ENCODE measurements at regions not wholly inside any gene's neighbourhood (a gene's known extent, or its start where the extent isn't known, plus 50 kb on each side); places are given as distances from the start of the nearest gene placed in this dataset.

GRCh38 chr2:238747114-238747513 lies 100.8 kb upstream of the TWIST2 start:
- H3K9me3 ChIP-seq (ENCODE audit: insufficient read depth, low read length), result peaks cover 4% of the 10 kb centered on the region; the same call in 1 of the 2 replicates
- no peak for TF ChIP-seq SUZ12 (IDR thresholded peaks at IDR 0.05; ENCODE audit: extremely low read depth, insufficient read depth, insufficient read length)
- H3K9ac ChIP-seq (ENCODE audit: insufficient read length, low read depth), result no peak overlapping the region
- no peaks in the 10 kb centered on the region for H3K27me3 ChIP-seq (ENCODE audit: insufficient read depth, insufficient read length)
- no peak for DNase-seq (ENCODE audit: low read depth, low spot score)
- H3K4me1 ChIP-seq (ENCODE audit: insufficient read depth, insufficient read length), result no peaks in the 10 kb centered on the region
- H3K4me3 ChIP-seq (ENCODE audit: insufficient read length, low read depth), result no peak overlapping the region
- H3K36me3 ChIP-seq (ENCODE audit: insufficient read depth, insufficient read length, low read length), result no peaks in the 10 kb centered on the region

- no peak for DNase-seq (ENCODE audit: low read depth, low spot score)
- Histone ChIP-seq H3K27me3 (ENCODE audit: insufficient read depth, insufficient read length) (no peaks in the 10 kb centered on the region), H3K4me3 (ENCODE audit: insufficient read length, low read depth) (no peak overlapping the region), H3K4me1 (ENCODE audit: insufficient read depth, insufficient read length) (no peaks in the 10 kb centered on the region), H3K36me3 (ENCODE audit: insufficient read depth, insufficient read length, low read length) (no peaks in the 10 kb centered on the region), H3K9me3 (ENCODE audit: insufficient read depth, low read length) (peaks cover 4% of the 10 kb centered on the region; the same call in 1 of the 2 replicates), H3K9ac (ENCODE audit: insufficient read length, low read depth) (no peak overlapping the region)
- TF ChIP-seq YY1 (IDR thresholded peaks at IDR 0.05; ENCODE audit: insufficient read depth, insufficient read length), result no peak
- TF ChIP-seq ZNF274 (IDR thresholded peaks at IDR 0.05; ENCODE audit: low read depth, low read length), result no peak
- TF ChIP-seq SUZ12 (IDR thresholded peaks at IDR 0.05; ENCODE audit: extremely low read depth, insufficient read depth, insufficient read length), result no peak
Measured at GRCh38 chr2:238747557-238747956, 100.3 kb upstream of the TWIST2 start.

GRCh38 chr2:238750212-238750904 lies 97.5 kb upstream of the TWIST2 start:
- 0 out of 2 replicates have a peak, but pooled peaks cover 4% of the 10 kb centered on the region for H3K9me3 ChIP-seq (ENCODE audit: insufficient read depth, low read length)
- H3K4me1 ChIP-seq (ENCODE audit: insufficient read depth, insufficient read length), result no peaks in the 10 kb centered on the region
- no peaks in the 10 kb centered on the region for H3K27me3 ChIP-seq (ENCODE audit: insufficient read depth, insufficient read length)
- no peak overlapping the region for H3K9ac ChIP-seq (ENCODE audit: insufficient read length, low read depth)
- TF ChIP-seq ZNF274 (IDR thresholded peaks at IDR 0.05; ENCODE audit: low read depth, low read length) (no peak), YY1 (IDR thresholded peaks at IDR 0.05; ENCODE audit: insufficient read depth, insufficient read length) (no peak), SUZ12 (IDR thresholded peaks at IDR 0.05; ENCODE audit: extremely low read depth, insufficient read depth, insufficient read length) (no peak)
- H3K4me3 ChIP-seq (ENCODE audit: insufficient read length, low read depth), result no peak overlapping the region
- DNase-seq (ENCODE audit: low read depth, low spot score), result no peak
- no peaks in the 10 kb centered on the region for H3K36me3 ChIP-seq (ENCODE audit: insufficient read depth, insufficient read length, low read length)

- Histone ChIP-seq H3K9ac (ENCODE audit: insufficient read length, low read depth) (no peak overlapping the region), H3K9me3 (ENCODE audit: insufficient read depth, low read length) (0 out of 2 replicates have a peak, but pooled peaks cover 4% of the 10 kb centered on the region), H3K36me3 (ENCODE audit: insufficient read depth, insufficient read length, low read length) (no peaks in the 10 kb centered on the region), H3K4me3 (ENCODE audit: insufficient read length, low read depth) (no peak overlapping the region), H3K27me3 (ENCODE audit: insufficient read depth, insufficient read length) (no peaks in the 10 kb centered on the region), H3K4me1 (ENCODE audit: insufficient read depth, insufficient read length) (no peaks in the 10 kb centered on the region)
- no peak for DNase-seq (ENCODE audit: low read depth, low spot score)
- TF ChIP-seq SUZ12 (IDR thresholded peaks at IDR 0.05; ENCODE audit: extremely low read depth, insufficient read depth, insufficient read length) (no peak), ZNF274 (IDR thresholded peaks at IDR 0.05; ENCODE audit: low read depth, low read length) (no peak), YY1 (IDR thresholded peaks at IDR 0.05; ENCODE audit: insufficient read depth, insufficient read length) (no peak)
Measured at GRCh38 chr2:238754259-238754658, 93.6 kb upstream of the TWIST2 start.

- TF ChIP-seq ZNF274 (IDR thresholded peaks at IDR 0.05; ENCODE audit: low read depth, low read length), result no peak
- no peak for TF ChIP-seq YY1 (IDR thresholded peaks at IDR 0.05; ENCODE audit: insufficient read depth, insufficient read length)
- TF ChIP-seq SUZ12 (IDR thresholded peaks at IDR 0.05; ENCODE audit: extremely low read depth, insufficient read depth, insufficient read length), result no peak
- no peak overlapping the region for H3K9ac ChIP-seq (ENCODE audit: insufficient read length, low read depth)
- no peak for DNase-seq (ENCODE audit: low read depth, low spot score)
Measured at GRCh38 chr2:238761868-238762267, 86.0 kb upstream of the TWIST2 start.

GRCh38 chr2:238763471-238763995 lies 84.4 kb upstream of the TWIST2 start:
- H3K4me1 ChIP-seq (ENCODE audit: insufficient read depth, insufficient read length), result no peaks in the 10 kb centered on the region
- H3K9me3 ChIP-seq (ENCODE audit: insufficient read depth, low read length), result no peaks in the 10 kb centered on the region
- no peaks in the 10 kb centered on the region for H3K36me3 ChIP-seq (ENCODE audit: insufficient read depth, insufficient read length, low read length)
- H3K27me3 ChIP-seq (ENCODE audit: insufficient read depth, insufficient read length), result peaks cover 15% of the 10 kb centered on the region
- no peak for DNase-seq (ENCODE audit: low read depth, low spot score)
- no peak overlapping the region for H3K4me3 ChIP-seq (ENCODE audit: insufficient read length, low read depth)
- no peak for TF ChIP-seq ZNF274 (IDR thresholded peaks at IDR 0.05; ENCODE audit: low read depth, low read length)
- no peak for TF ChIP-seq YY1 (IDR thresholded peaks at IDR 0.05; ENCODE audit: insufficient read depth, insufficient read length)
- no peak for TF ChIP-seq SUZ12 (IDR thresholded peaks at IDR 0.05; ENCODE audit: extremely low read depth, insufficient read depth, insufficient read length)
- no peak overlapping the region for H3K9ac ChIP-seq (ENCODE audit: insufficient read length, low read depth)

More at GRCh38 chr2:238761868-238762267, 86.0 kb upstream of the TWIST2 start:
- H3K4me3 ChIP-seq (ENCODE audit: insufficient read length, low read depth), result no peak overlapping the region
- peaks cover 12% of the 10 kb centered on the region for H3K27me3 ChIP-seq (ENCODE audit: insufficient read depth, insufficient read length)
- H3K36me3 ChIP-seq (ENCODE audit: insufficient read depth, insufficient read length, low read length), result no peaks in the 10 kb centered on the region
- H3K9me3 ChIP-seq (ENCODE audit: insufficient read depth, low read length), result no peaks in the 10 kb centered on the region
- H3K4me1 ChIP-seq (ENCODE audit: insufficient read depth, insufficient read length), result no peaks in the 10 kb centered on the region

GRCh38 chr2:238765590-238765989 lies 82.3 kb upstream of the TWIST2 start:
- Histone ChIP-seq H3K4me1 (ENCODE audit: insufficient read depth, insufficient read length) (no peaks in the 10 kb centered on the region), H3K9me3 (ENCODE audit: insufficient read depth, low read length) (no peaks in the 10 kb centered on the region), H3K27me3 (ENCODE audit: insufficient read depth, insufficient read length) (peaks cover 15% of the 10 kb centered on the region), H3K9ac (ENCODE audit: insufficient read length, low read depth) (no peak overlapping the region), H3K4me3 (ENCODE audit: insufficient read length, low read depth) (no peak overlapping the region), H3K36me3 (ENCODE audit: insufficient read depth, insufficient read length, low read length) (no peaks in the 10 kb centered on the region)
- TF ChIP-seq SUZ12 (IDR thresholded peaks at IDR 0.05; ENCODE audit: extremely low read depth, insufficient read depth, insufficient read length) (no peak), ZNF274 (IDR thresholded peaks at IDR 0.05; ENCODE audit: low read depth, low read length) (no peak), YY1 (IDR thresholded peaks at IDR 0.05; ENCODE audit: insufficient read depth, insufficient read length) (no peak)
- DNase-seq (ENCODE audit: low read depth, low spot score), result no peak

All from NT2/D1 (cell line).